ENCODE measurements at regions not wholly inside any gene's neighbourhood (a gene's known extent, or its start where the extent isn't known, plus 50 kb on each side); places are given as distances from the start of the nearest gene placed in this dataset.
"Not testable (repeated sequence)": the region's sequence is repeated elsewhere in the genome, so short reads cannot be mapped to it uniquely, and the experiment has no call there.

- FAIRE-seq; DNase-seq; H3K9me3 ChIP-seq (ENCODE audit: control insufficient read depth in 2 of 2, insufficient read depth in 1 of 2, low read depth in 1 of 2, low read length in 1 of 2); H3K4me1 ChIP-seq (ENCODE audit: control insufficient read depth in 3 of 3, insufficient read depth in 2 of 3, low read depth in 1 of 3, low read length in 2 of 3); H3K4me3 ChIP-seq (ENCODE audit: low read depth in 1 of 3, low read length in 3 of 3); H3K27me3 ChIP-seq (ENCODE audit: control insufficient read depth in 3 of 3, insufficient read depth in 3 of 3, low read length in 3 of 3); H3K27ac ChIP-seq (ENCODE audit: low read depth in 1 of 3, low read length in 2 of 3); H3K36me3 ChIP-seq (ENCODE audit: control insufficient read depth in 3 of 3, insufficient read depth in 2 of 3, low read depth in 1 of 3, low read length in 3 of 3): not testable (repeated sequence)
- WGBS, 3 donors: 68 to 78% (median 72%) methylated on average over 2 of the region's 2 CpGs
Observed at GRCh38 chr3:35296944-35297343, 342.4 kb upstream of the ARPP21 start.

- WGBS, 3 donors: 61 to 76% (median 74%) methylated on average over 3 of the region's 3 CpGs
- Histone ChIP-seq H3K36me3 (ENCODE audit: control insufficient read depth in 3 of 3, insufficient read depth in 2 of 3, low read depth in 1 of 3, low read length in 3 of 3) (no peaks in the 10 kb centered on the region), H3K4me1 (ENCODE audit: control insufficient read depth in 3 of 3, insufficient read depth in 2 of 3, low read depth in 1 of 3, low read length in 2 of 3) (no peaks in the 10 kb centered on the region), H3K9me3 (ENCODE audit: control insufficient read depth in 2 of 2, insufficient read depth in 1 of 2, low read depth in 1 of 2, low read length in 1 of 2) (no peaks in the 10 kb centered on the region), H3K27ac (ENCODE audit: low read depth in 1 of 3, low read length in 2 of 3) (no peak overlapping the region), H3K27me3 (ENCODE audit: control insufficient read depth in 3 of 3, insufficient read depth in 3 of 3, low read length in 3 of 3) (no peaks in the 10 kb centered on the region), H3K4me3 (ENCODE audit: low read depth in 1 of 3, low read length in 3 of 3) (no peak overlapping the region)
- no peak for FAIRE-seq
- DNase-seq: no peak
Observed at GRCh38 chr3:35305406-35305805, 333.9 kb upstream of the ARPP21 start.

- DNase-seq (no peak), FAIRE-seq (no peak)
- H3K9me3 ChIP-seq (ENCODE audit: control insufficient read depth in 2 of 2, insufficient read depth in 1 of 2, low read depth in 1 of 2, low read length in 1 of 2): no peaks in the 10 kb centered on the region
- H3K4me1 ChIP-seq (ENCODE audit: control insufficient read depth in 3 of 3, insufficient read depth in 2 of 3, low read depth in 1 of 3, low read length in 2 of 3): no peaks in the 10 kb centered on the region
- no peak overlapping the region for H3K4me3 ChIP-seq (ENCODE audit: low read depth in 1 of 3, low read length in 3 of 3)
- 59 to 67% (median 65%) methylated on average over 2 of the region's 2 CpGs for WGBS, 3 donors
- H3K27ac ChIP-seq (ENCODE audit: low read depth in 1 of 3, low read length in 2 of 3): no peak overlapping the region
- H3K27me3 ChIP-seq (ENCODE audit: control insufficient read depth in 3 of 3, insufficient read depth in 3 of 3, low read length in 3 of 3): no peaks in the 10 kb centered on the region
- no peaks in the 10 kb centered on the region for H3K36me3 ChIP-seq (ENCODE audit: control insufficient read depth in 3 of 3, insufficient read depth in 2 of 3, low read depth in 1 of 3, low read length in 3 of 3)
Observed at GRCh38 chr3:35307296-35307695, 332.0 kb upstream of the ARPP21 start.

GRCh38 chr3:35316841-35317240 is 322.5 kb upstream of the ARPP21 start:
- H3K4me1 ChIP-seq (ENCODE audit: control insufficient read depth in 3 of 3, insufficient read depth in 2 of 3, low read depth in 1 of 3, low read length in 2 of 3); H3K36me3 ChIP-seq (ENCODE audit: control insufficient read depth in 3 of 3, insufficient read depth in 2 of 3, low read depth in 1 of 3, low read length in 3 of 3); H3K4me3 ChIP-seq (ENCODE audit: low read depth in 1 of 3, low read length in 3 of 3); H3K9me3 ChIP-seq (ENCODE audit: control insufficient read depth in 2 of 2, insufficient read depth in 1 of 2, low read depth in 1 of 2, low read length in 1 of 2); FAIRE-seq; DNase-seq; H3K27ac ChIP-seq (ENCODE audit: low read depth in 1 of 3, low read length in 2 of 3); H3K27me3 ChIP-seq (ENCODE audit: control insufficient read depth in 3 of 3, insufficient read depth in 3 of 3, low read length in 3 of 3): not testable (repeated sequence)
- WGBS, 3 donors: 97 to 98% (median 98%) methylated on average over 2 of the region's 2 CpGs

GRCh38 chr3:35320646-35321407 is 318.5 kb upstream of the ARPP21 start:
- Histone ChIP-seq H3K4me3 (ENCODE audit: low read depth in 1 of 3, low read length in 3 of 3) (no peak overlapping the region), H3K36me3 (ENCODE audit: control insufficient read depth in 3 of 3, insufficient read depth in 2 of 3, low read depth in 1 of 3, low read length in 3 of 3) (no peaks in the 10 kb centered on the region), H3K27me3 (ENCODE audit: control insufficient read depth in 3 of 3, insufficient read depth in 3 of 3, low read length in 3 of 3) (no peaks in the 10 kb centered on the region), H3K4me1 (ENCODE audit: control insufficient read depth in 3 of 3, insufficient read depth in 2 of 3, low read depth in 1 of 3, low read length in 2 of 3) (no peaks in the 10 kb centered on the region), H3K9me3 (ENCODE audit: control insufficient read depth in 2 of 2, insufficient read depth in 1 of 2, low read depth in 1 of 2, low read length in 1 of 2) (peaks cover 0 to 2% of the 10 kb centered on the region in 2 donors), H3K27ac (ENCODE audit: low read depth in 1 of 3, low read length in 2 of 3) (no peak overlapping the region)
- no peak for DNase-seq
- 39 to 72% (median 41%) methylated on average over 1 of the region's 1 CpG for WGBS, 3 donors
- FAIRE-seq: no peak

GRCh38 chr3:35322070-35322469 is 317.3 kb upstream of the ARPP21 start:
- DNase-seq: no peak
- H3K4me3 ChIP-seq (ENCODE audit: low read depth in 1 of 3, low read length in 3 of 3): no peak overlapping the region

GRCh38 chr3:35335703-35336102 is 303.6 kb upstream of the ARPP21 start:
- FAIRE-seq: no peak

More at GRCh38 chr3:35322070-35322469, 317.3 kb upstream of the ARPP21 start:
- Histone ChIP-seq H3K9me3 (ENCODE audit: control insufficient read depth in 2 of 2, insufficient read depth in 1 of 2, low read depth in 1 of 2, low read length in 1 of 2) (peaks cover 0 to 2% of the 10 kb centered on the region in 2 donors), H3K36me3 (ENCODE audit: control insufficient read depth in 3 of 3, insufficient read depth in 2 of 3, low read depth in 1 of 3, low read length in 3 of 3) (no peaks in the 10 kb centered on the region), H3K4me1 (ENCODE audit: control insufficient read depth in 3 of 3, insufficient read depth in 2 of 3, low read depth in 1 of 3, low read length in 2 of 3) (no peaks in the 10 kb centered on the region), H3K27me3 (ENCODE audit: control insufficient read depth in 3 of 3, insufficient read depth in 3 of 3, low read length in 3 of 3) (no peaks in the 10 kb centered on the region), H3K27ac (ENCODE audit: low read depth in 1 of 3, low read length in 2 of 3) (no peak overlapping the region)
- no peak for FAIRE-seq
- 38 to 47% (median 46%) methylated on average over 4 of the region's 4 CpGs for WGBS, 3 donors

GRCh38 chr3:35336601-35337000 is 302.7 kb upstream of the ARPP21 start:
- DNase-seq (no peak), FAIRE-seq (no peak)
- Histone ChIP-seq H3K27me3 (ENCODE audit: control insufficient read depth in 3 of 3, insufficient read depth in 3 of 3, low read length in 3 of 3) (no peaks in the 10 kb centered on the region), H3K27ac (ENCODE audit: low read depth in 1 of 3, low read length in 2 of 3) (no peak overlapping the region), H3K4me1 (ENCODE audit: control insufficient read depth in 3 of 3, insufficient read depth in 2 of 3, low read depth in 1 of 3, low read length in 2 of 3) (no peaks in the 10 kb centered on the region), H3K4me3 (ENCODE audit: low read depth in 1 of 3, low read length in 3 of 3) (no peak overlapping the region), H3K9me3 (ENCODE audit: control insufficient read depth in 2 of 2, insufficient read depth in 1 of 2, low read depth in 1 of 2, low read length in 1 of 2) (no peaks in the 10 kb centered on the region), H3K36me3 (ENCODE audit: control insufficient read depth in 3 of 3, insufficient read depth in 2 of 3, low read depth in 1 of 3, low read length in 3 of 3) (no peaks in the 10 kb centered on the region)

More at GRCh38 chr3:35335703-35336102, 303.6 kb upstream of the ARPP21 start:
- H3K4me3 ChIP-seq (ENCODE audit: low read depth in 1 of 3, low read length in 3 of 3): no peak overlapping the region
- no peaks in the 10 kb centered on the region for H3K27me3 ChIP-seq (ENCODE audit: control insufficient read depth in 3 of 3, insufficient read depth in 3 of 3, low read length in 3 of 3)
- no peak overlapping the region for H3K27ac ChIP-seq (ENCODE audit: low read depth in 1 of 3, low read length in 2 of 3)
- WGBS, 3 donors: 75 to 77% (median 76%) methylated on average over 3 of the region's 3 CpGs
- no peaks in the 10 kb centered on the region for H3K36me3 ChIP-seq (ENCODE audit: control insufficient read depth in 3 of 3, insufficient read depth in 2 of 3, low read depth in 1 of 3, low read length in 3 of 3)
- no peak for DNase-seq
- no peaks in the 10 kb centered on the region for H3K9me3 ChIP-seq (ENCODE audit: control insufficient read depth in 2 of 2, insufficient read depth in 1 of 2, low read depth in 1 of 2, low read length in 1 of 2)
- H3K4me1 ChIP-seq (ENCODE audit: control insufficient read depth in 3 of 3, insufficient read depth in 2 of 3, low read depth in 1 of 3, low read length in 2 of 3): no peaks in the 10 kb centered on the region

GRCh38 chr3:35338186-35338585 is 301.1 kb upstream of the ARPP21 start:
- no peak overlapping the region for H3K4me3 ChIP-seq (ENCODE audit: low read depth in 1 of 3, low read length in 3 of 3)
- WGBS, 3 donors: 8 to 17% (median 13%) methylated on average over 2 of the region's 2 CpGs
- FAIRE-seq (no peak), DNase-seq (no peak)
- H3K27me3 ChIP-seq (ENCODE audit: control insufficient read depth in 3 of 3, insufficient read depth in 3 of 3, low read length in 3 of 3): no peaks in the 10 kb centered on the region
- no peaks in the 10 kb centered on the region for H3K9me3 ChIP-seq (ENCODE audit: control insufficient read depth in 2 of 2, insufficient read depth in 1 of 2, low read depth in 1 of 2, low read length in 1 of 2)
- no peaks in the 10 kb centered on the region for H3K36me3 ChIP-seq (ENCODE audit: control insufficient read depth in 3 of 3, insufficient read depth in 2 of 3, low read depth in 1 of 3, low read length in 3 of 3)
- no peak overlapping the region for H3K27ac ChIP-seq (ENCODE audit: low read depth in 1 of 3, low read length in 2 of 3)
- no peaks in the 10 kb centered on the region for H3K4me1 ChIP-seq (ENCODE audit: control insufficient read depth in 3 of 3, insufficient read depth in 2 of 3, low read depth in 1 of 3, low read length in 2 of 3)

All from small intestine (tissue), 7 donors.